COLO668 (cell line): ENCODE measurements at regions not wholly inside any gene's neighbourhood (a gene's known extent, or its start where the extent isn't known, plus 50 kb on each side); places are given as distances from the start of the nearest gene placed in this dataset.

Experiments used
- DNase-seq: peaks from one replicate; lab custom pipeline; 2025; ENCODE audit not compliant: unreplicated experiment; lab: John Stamatoyannopoulos, UW

- DNase-seq = no peak
Measured at GRCh38 chr13:92938486-92939020, 288.1 kb upstream of the GPC6 start.

DNA sequence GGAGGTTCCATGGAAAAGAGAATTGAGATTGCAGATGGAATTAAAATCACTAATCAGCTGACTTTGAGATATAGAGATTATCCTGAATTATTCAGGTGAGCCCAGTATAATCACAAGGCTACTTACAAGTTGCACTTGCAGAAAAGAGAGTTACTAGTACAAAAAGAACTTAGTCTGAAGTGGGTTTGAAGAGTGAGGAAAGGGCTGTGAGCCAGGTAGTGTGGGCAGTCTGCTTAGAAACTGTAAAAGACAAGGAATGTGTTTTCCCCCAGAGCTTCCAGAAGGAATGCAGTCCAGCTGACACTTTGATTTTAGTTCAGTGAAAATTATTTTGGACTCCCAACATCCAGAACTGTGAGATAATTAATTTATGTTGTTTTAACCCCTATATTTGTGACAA, 285.4 kb upstream of the GPC6 start:
- no peak for DNase-seq

GRCh38 chr13:92947770-92948434, 278.7 kb upstream of the GPC6 start:
- DNase-seq = no peak

- no peak for DNase-seq
Measured at GRCh38 chr13:92950771-92951170, 275.8 kb upstream of the GPC6 start.

DNA sequence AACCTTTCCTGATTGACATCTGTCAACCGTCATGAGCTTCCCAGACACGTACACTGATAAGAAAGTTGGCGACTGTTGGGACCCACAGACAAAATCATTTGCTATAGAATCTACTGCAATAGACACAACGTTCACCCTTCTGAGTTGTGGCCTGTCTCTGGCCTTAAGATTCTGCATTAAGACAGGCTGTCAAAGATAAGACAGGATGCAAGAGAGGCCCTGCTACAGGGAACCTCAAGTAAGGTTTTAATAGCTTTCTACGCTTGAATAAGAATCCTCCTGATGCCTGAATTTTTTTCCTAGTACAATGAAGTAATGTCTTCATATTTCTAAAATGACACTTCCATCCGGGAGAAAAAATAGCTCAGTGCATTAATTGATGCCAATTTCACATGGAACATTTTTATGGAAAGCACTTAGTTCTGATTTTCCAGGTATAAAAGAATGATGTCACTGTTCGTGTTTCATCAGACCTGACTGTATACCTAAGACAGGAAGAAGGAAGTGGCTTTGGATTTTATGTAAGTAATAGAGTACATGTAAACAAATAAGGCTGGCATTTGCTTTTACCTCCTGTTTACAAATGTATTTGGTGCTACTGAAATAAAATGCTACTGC, 275.2 kb upstream of the GPC6 start:
- no peak for DNase-seq

DNA sequence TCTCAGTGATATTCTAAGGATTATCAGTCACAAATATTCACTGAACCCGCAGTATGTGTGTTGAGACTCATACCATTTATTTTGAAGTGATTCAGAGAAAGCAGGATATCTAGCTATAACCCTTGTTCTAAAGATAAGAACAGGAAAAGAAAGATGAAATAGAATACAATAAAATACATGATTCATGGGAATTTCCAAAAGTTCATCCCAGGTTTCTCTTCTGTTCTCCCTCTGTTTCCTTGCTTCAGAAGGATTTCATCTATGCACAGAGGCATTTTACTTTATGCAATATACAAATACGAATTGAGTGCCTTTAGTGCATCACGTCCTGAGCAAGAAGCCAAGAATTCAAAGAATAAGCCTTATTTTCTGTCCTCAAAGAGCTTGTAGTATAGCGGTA, 274.4 kb upstream of the GPC6 start:
- no peak for DNase-seq

GRCh38 chr13:92954746-92955145, 271.9 kb upstream of the GPC6 start:
- DNase-seq = no peak

- DNase-seq = no peak
Measured at GRCh38 chr13:92959790-92960189, 266.8 kb upstream of the GPC6 start.

GRCh38 chr13:92963029-92963428, 263.6 kb upstream of the GPC6 start:
- DNase-seq = no peak

GRCh38 chr13:92966341-92966740, 260.3 kb upstream of the GPC6 start:
- no peak for DNase-seq

- DNase-seq = no peak
Measured at GRCh38 chr13:92966900-92967299, 259.7 kb upstream of the GPC6 start.

- DNase-seq = no peak
Measured at GRCh38 chr13:92967923-92968322, 258.7 kb upstream of the GPC6 start.

DNA sequence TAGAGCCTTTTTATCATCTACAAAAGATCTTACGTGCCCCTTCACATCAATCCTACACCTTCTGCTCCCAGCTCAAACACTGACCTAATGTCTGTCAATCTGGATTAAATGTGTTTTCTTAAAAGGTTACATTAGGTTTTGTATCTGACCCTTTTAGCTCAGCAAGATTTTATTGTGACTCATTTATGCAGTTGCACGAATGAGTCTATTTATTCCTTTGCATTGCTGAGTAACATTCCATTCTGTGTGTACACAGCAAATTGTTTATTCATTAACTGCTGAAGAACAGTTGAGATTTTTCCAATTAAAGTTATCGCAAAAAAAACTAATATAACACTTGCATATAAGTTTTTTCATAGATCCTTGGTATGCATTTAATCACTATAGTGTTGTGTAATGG, 253.9 kb upstream of the GPC6 start:
- no peak for DNase-seq

DNA sequence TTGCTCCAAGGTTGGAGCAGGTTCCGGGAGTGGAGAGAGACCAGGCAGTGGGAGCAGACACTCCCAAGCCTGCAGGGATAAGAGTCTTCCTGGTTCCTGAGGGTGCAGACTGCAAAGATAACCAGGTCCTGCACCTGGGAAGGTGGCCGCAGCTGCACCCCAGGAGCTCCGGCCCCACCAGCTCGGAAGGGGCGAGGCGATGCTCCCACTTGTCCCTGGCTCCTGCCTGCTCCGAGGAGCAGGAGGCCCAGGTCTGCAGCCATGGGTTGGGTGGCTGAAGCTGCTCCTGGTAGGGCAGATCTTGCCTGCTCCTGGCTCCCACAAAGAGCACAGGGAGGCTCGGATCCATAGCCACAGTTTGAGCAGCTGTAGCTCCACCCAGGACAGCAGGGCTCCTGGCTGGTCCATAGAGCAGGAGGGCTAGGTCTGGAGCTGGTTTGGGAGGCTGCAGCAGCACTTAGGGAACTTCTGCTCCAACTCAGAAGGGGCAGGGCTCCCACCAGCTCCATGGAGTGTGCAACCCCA, 251.6 kb upstream of the GPC6 start:
- DNase-seq = no peak

DNA sequence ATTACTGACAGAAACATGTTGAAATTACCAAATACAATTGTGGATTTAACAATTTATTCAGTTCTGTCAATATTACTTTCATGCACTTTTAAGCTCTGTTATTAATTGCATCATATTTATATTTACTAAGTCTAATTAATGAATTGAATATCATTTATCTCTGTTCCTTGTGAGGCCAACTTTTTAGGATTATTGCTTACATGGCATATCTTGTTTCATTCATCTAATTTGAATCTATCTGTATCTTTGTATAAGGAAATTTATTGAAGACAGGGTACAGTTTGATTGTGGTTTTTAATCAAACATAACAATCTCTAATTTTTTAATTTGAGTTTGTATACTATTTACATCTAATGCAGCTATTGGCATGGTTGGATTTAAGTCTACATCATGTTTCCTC, 249.9 kb upstream of the GPC6 start:
- DNase-seq = no peak

- no peak for DNase-seq
Measured at GRCh38 chr13:92984151-92984550, 242.5 kb upstream of the GPC6 start.

DNA sequence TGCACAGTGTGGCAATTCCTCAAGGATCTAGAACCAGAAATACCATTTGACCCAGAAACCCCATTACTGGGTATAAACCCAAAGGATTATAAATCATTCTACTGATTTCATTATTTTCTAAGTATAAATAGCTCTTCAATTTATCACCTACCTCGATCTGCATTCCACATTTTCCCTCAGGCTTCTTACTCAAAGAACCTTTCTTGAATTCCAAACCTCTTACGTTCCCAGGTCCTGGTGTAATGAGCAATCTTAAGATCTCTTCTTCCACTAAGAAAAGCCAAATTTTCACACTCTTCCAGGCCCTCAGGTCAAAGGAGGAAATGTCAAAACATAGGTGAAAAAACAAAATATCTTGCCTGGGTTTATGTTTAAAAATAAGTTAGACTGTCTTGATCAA, 237.3 kb upstream of the GPC6 start:
- no peak for DNase-seq

DNA sequence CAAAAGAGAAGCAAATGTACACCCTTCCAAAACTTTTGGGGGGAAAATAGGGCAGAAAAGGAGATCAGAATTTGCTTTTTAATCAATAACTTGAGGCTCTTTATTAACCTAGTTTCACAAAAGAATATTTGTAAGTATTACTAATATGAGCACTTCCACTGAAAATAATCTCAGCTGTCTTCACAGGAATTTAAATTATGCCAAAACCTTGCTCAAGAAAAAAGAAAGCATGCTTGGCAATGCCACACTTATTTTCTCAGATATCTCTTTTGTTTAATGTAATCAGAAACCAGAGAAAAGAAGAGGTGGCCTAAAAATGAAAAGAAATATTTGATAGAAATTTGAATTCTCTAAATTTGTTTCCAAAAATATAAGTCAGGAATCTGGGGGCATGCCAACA, 234.9 kb upstream of the GPC6 start:
- no peak for DNase-seq

- DNase-seq = no peak
Measured at GRCh38 chr13:92994056-92994455, 232.6 kb upstream of the GPC6 start.

- no peak for DNase-seq
Measured at GRCh38 chr13:93001866-93002461, 224.6 kb upstream of the GPC6 start.

- DNase-seq = no peak
Measured at GRCh38 chr13:93003531-93003930, 223.1 kb upstream of the GPC6 start.

DNA sequence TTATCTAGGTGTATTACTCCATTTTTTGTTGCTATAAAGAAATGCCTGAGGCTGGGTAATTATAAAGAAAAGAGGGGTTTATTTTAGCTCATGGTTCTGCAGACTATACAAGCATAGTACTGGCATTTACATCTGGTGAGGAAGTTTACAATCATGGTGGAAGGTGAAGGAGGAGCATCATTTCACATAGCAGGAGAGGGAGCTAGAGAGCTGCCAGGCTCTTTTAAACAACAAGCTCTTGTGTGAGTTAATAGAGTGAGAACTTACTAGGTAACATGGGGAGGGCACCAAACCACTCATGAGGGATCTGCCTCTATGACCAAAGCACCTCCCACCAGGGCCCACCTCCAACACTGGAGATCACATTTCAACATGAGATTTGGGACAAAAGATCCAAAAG, 221.7 kb upstream of the GPC6 start:
- no peak for DNase-seq
